ENCODE measurements at regions not wholly inside any gene's neighbourhood (a gene's known extent, or its start where the extent isn't known, plus 50 kb on each side); places are given as distances from the start of the nearest gene placed in this dataset.

DNA sequence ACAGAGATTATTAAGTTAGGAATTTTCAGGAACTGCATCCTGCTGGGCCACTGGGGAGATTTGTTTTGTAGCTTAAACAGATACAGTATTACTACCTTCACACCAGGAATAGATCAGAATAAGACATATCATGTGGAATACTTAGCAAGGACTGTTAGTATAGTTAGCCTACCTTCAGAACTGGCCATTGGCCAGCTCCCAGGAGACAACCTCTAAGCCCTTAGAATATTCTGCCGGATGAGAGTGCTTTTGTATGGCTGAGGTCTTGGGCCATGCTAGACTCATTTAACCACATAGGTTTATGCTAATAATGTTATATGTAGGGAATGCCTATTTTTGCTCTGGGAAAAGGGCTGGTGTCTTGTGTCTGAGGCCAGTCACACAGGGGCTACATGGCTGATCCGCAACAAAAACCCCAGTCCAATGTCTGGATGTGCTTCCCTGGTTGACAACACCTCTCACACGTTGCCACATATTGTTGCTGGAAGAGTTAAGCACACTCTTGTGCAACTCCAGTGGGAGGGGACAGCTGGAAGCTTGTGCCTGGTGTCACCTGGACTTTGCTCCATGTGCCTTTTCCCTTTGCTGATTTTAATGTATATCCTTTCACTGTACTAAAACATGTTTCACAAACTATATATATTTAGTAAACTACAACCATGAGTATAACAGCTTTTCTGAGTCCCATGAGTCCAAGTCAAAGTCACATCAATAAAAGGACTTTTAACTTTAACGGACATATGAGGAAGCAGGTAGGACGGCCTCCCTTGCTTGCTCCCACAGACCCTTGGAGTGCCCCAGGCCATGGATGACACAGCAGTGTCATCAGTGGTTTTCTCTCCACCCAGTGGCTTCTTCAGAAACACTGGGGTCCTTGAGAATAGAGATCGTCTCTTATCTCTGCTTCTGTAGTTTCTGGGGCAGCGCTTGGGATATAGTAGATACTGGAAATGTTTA is 118.0 kb upstream of the C3orf80 start:
- Histone ChIP-seq H3K27me3 (no peaks in the 10 kb centered on the region), H3K4me1 (no peaks in the 10 kb centered on the region), H3K27ac (no peak overlapping the region), H3K36me3 (no peaks in the 10 kb centered on the region), H3K4me3 (no peak overlapping the region), H3K9me3 (no peaks in the 10 kb centered on the region)
- no peak for DNase-seq
- TF ChIP-seq, protein P1, sequence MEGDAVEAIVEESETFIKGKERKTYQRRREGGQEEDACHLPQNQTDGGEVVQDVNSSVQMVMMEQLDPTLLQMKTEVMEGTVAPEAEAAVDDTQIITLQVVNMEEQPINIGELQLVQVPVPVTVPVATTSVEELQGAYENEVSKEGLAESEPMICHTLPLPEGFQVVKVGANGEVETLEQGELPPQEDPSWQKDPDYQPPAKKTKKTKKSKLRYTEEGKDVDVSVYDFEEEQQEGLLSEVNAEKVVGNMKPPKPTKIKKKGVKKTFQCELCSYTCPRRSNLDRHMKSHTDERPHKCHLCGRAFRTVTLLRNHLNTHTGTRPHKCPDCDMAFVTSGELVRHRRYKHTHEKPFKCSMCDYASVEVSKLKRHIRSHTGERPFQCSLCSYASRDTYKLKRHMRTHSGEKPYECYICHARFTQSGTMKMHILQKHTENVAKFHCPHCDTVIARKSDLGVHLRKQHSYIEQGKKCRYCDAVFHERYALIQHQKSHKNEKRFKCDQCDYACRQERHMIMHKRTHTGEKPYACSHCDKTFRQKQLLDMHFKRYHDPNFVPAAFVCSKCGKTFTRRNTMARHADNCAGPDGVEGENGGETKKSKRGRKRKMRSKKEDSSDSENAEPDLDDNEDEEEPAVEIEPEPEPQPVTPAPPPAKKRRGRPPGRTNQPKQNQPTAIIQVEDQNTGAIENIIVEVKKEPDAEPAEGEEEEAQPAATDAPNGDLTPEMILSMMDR (IDR thresholded peaks at IDR 0.05), result no peak
- no peak for TF ChIP-seq POLR2A (IDR thresholded peaks at IDR 0.05)
- intact Hi-C loops (cut with DNase I; ENCODE audit: low total_unique reads), result no loop called here

DNA sequence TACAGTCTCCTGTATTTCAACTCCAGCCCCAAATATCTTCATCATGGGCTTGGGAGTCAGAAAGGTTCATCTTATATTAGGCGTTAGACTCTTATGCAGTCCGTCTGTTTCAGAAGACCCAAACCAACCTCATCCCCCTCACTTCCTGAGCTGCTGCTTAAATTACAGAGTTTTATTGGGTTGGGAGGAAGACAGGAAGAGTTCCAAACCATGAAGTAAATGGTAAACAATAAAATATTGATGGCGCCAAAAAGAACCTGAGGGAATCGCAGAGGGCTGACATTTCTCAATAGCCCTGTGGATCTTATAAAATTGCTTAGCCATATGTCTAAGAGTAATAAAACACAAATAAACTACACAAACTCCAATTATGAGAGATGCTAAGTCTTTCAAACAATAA is 116.9 kb upstream of the C3orf80 start:
- intact Hi-C loops (cut with DNase I; ENCODE audit: low total_unique reads), result no loop called here
- Histone ChIP-seq H3K4me3 (no peak overlapping the region), H3K9me3 (no peaks in the 10 kb centered on the region), H3K4me1 (no peaks in the 10 kb centered on the region), H3K27me3 (no peaks in the 10 kb centered on the region), H3K27ac (no peak overlapping the region), H3K36me3 (no peaks in the 10 kb centered on the region)
- no peak for DNase-seq
- TF ChIP-seq, protein P1 (IDR thresholded peaks at IDR 0.05), result no peak
- no peak for TF ChIP-seq POLR2A (IDR thresholded peaks at IDR 0.05)

DNA sequence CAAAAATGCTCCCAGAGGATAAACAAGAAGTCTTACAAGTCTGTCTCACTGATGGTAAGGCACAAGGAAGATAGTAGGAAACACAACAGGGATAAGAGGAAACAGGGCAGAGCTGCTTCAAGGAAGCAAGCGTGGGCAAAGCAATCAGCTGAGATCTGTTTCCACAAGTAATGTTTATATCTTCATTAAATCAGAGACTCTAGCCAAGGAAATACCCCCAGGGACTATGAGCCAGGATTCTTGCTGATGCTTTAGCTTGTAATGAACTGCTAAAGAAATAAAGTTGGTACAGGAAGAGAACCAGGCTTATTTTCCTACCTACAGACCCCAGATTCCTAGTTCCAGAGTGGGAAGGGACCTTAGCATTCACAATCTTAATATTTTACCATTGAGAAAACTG is 112.7 kb upstream of the C3orf80 start:
- intact Hi-C loops (cut with DNase I; ENCODE audit: low total_unique reads), result no loop called here
- no peak overlapping the region for H3K27ac ChIP-seq
- no peak for TF ChIP-seq POLR2A (IDR thresholded peaks at IDR 0.05)
- TF ChIP-seq, protein P1 (IDR thresholded peaks at IDR 0.05), result no peak
- no peak for DNase-seq
- no peak overlapping the region for H3K4me3 ChIP-seq
- no peaks in the 10 kb centered on the region for H3K27me3 ChIP-seq
- H3K36me3 ChIP-seq, result no peaks in the 10 kb centered on the region
- no peaks in the 10 kb centered on the region for H3K4me1 ChIP-seq
- H3K9me3 ChIP-seq, result no peaks in the 10 kb centered on the region

DNA sequence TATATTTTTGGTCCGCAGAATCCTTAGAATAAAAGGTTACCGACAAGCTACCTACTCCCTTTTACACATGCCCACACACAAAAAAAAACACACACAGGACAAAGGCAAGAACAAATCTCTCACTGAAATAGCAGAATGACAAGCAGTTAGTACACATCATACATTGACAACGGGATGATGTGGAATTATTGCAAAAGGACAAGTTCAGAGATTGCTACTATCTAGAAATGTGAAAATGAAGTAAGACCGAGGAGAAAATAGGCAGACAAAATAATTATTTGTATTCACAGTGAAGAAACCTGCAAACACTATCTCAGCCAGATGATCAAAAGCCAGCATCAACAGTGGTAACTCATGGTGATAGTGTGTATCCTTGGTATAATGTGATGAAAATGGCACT is 112.2 kb upstream of the C3orf80 start:
- no peak for DNase-seq
- Histone ChIP-seq H3K4me1 (no peaks in the 10 kb centered on the region), H3K4me3 (no peak overlapping the region), H3K27me3 (no peaks in the 10 kb centered on the region), H3K36me3 (no peaks in the 10 kb centered on the region), H3K27ac (no peak overlapping the region), H3K9me3 (no peaks in the 10 kb centered on the region)
- TF ChIP-seq, protein P1 (IDR thresholded peaks at IDR 0.05), result no peak
- intact Hi-C loops (cut with DNase I; ENCODE audit: low total_unique reads), result no loop called here

DNA sequence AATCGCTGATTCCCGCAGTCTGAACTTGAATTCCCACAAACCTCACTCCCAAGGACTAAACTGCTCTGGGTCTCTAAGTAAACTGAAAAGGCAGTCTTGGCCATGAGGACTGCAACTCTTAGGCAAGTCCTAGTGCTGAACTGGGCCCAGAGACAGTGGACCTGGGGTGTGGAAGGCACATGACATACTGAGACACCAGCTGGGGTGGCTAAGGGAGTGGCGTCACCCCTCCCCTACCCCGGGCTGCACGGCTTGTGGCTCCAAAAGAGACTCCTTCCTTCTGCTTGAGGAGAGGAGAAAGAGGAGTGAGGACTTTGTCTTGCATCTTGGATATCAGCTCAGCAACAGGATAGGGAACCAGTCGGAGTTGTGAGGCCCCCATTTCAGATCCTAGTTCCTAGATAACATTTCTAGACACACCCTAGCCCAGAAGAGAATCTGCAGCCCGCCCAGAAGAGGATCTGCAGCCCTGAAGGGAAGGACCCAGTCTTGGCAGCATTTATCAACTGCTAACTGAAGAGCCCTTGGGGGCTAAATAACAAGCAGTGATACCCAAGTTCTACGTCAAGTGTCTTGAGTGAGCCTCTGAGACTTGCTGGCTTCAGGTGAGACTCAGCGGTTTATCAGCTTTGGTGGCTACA is 110.7 kb upstream of the C3orf80 start:
- Histone ChIP-seq H3K27me3 (no peaks in the 10 kb centered on the region), H3K9me3 (no peaks in the 10 kb centered on the region), H3K36me3 (no peaks in the 10 kb centered on the region), H3K4me3 (no peak overlapping the region), H3K4me1 (no peaks in the 10 kb centered on the region), H3K27ac (no peak overlapping the region)
- TF ChIP-seq, protein P1 (IDR thresholded peaks at IDR 0.05), result no peak
- no peak for TF ChIP-seq POLR2A (IDR thresholded peaks at IDR 0.05)
- intact Hi-C loops (cut with DNase I; ENCODE audit: low total_unique reads), result no loop called here
- DNase-seq, result no peak

All from uterus (tissue), 3 donors.